ENCODE measurements at regions not wholly inside any gene's neighbourhood (a gene's known extent, or its start where the extent isn't known, plus 50 kb on each side); places are given as distances from the start of the nearest gene placed in this dataset.
A peak's percentile ranks its signal among the peaks of the same experiment; 100 is the strongest.

DNA sequence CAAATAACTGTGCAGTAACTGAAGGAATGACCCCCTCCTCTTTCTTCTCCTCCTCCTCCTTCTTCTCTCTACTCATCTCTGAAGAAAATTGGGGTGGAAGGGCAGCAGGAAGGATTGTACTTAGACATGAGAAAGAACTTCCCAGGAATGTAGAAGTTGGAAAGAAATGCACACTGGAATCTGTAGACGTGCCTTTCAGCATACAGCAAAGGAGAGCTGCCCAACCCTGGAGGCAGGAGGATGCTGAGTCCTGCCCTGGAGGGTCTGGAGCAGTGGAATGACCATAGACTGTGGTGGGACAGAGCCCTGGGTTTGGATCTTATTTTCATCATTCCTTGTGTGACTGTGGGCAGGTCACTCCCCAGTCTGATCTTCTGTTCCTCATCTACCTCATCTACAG, 80.1 kb downstream of the PJA1 start:
- no peaks in the 10 kb centered on the region for H3K36me3 ChIP-seq (ENCODE audit: control insufficient read depth, insufficient read depth, low read length)
- no peak for DNase-seq (ENCODE audit: low read depth in 4 of 6, low spot score in 6 of 6)
- H3K9me3 ChIP-seq (ENCODE audit: control insufficient read depth, insufficient read depth, low read length) = no peaks in the 10 kb centered on the region
- no peaks in the 10 kb centered on the region for H3K27me3 ChIP-seq (ENCODE audit: control insufficient read depth, insufficient read depth, low read length)
- peaks cover 24% of the 10 kb centered on the region for H3K4me1 ChIP-seq (ENCODE audit: control insufficient read depth, insufficient read depth, low read length)
- WGBS (ENCODE audit: insufficient coverage) = 44% methylated on average over 1 of the region's 1 CpG
- no peak overlapping the region for H3K4me3 ChIP-seq (ENCODE audit: low read depth, low read length)
- H3K27ac ChIP-seq (ENCODE audit: low read depth, low read length) = no peak overlapping the region

DNA sequence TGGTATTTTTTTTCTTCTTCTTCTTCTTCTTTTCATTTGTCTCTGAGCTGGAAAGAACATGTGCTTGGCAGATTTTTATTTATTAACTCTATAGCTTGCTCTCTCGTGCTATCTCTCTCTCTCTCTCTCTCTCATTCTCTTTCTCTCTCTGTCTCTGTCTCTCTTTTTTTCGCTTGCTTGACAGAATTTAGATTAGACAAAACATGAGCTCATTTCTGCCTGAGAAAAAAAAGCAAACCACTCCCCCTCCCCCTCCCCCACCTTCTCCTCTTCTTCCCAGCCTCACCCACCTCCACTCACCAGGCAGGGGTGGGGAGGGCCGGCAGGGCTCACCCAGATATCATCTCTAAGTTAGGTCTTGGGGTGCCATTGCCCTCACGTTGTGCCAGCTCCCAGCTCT, 81.5 kb downstream of the PJA1 start:
- WGBS (ENCODE audit: insufficient coverage) = 33% methylated on average over 1 of the region's 4 CpGs
- no peak for DNase-seq (ENCODE audit: low read depth in 4 of 6, low spot score in 6 of 6)
- Histone ChIP-seq H3K27me3 (ENCODE audit: control insufficient read depth, insufficient read depth, low read length) (no peaks in the 10 kb centered on the region), H3K4me1 (ENCODE audit: control insufficient read depth, insufficient read depth, low read length) (peaks cover 24% of the 10 kb centered on the region), H3K4me3 (ENCODE audit: low read depth, low read length) (no peak overlapping the region), H3K27ac (ENCODE audit: low read depth, low read length) (peak overlapping the region; percentile 65), H3K9me3 (ENCODE audit: control insufficient read depth, insufficient read depth, low read length) (no peaks in the 10 kb centered on the region), H3K36me3 (ENCODE audit: control insufficient read depth, insufficient read depth, low read length) (no peaks in the 10 kb centered on the region)

DNA sequence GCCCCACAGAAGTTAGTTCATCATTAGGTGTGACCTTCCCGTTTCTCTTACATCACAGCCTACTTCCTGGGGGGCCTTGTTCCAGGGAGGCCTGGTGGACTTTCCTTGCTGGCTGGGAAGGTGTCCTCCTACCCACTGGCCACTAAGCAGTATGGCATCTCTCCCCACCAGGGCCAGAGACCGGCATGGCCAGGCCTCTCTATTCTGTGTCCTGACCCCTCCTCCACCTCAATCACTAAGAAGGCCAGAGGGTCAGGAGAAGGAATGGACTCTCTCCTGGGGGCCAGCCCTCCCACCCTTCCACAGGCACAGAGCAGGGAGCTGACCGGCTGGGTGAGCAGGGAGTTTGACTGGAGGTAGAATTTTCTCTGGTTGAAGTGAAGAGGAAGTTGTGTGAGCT, 81.9 kb downstream of the PJA1 start:
- H3K27me3 ChIP-seq (ENCODE audit: control insufficient read depth, insufficient read depth, low read length) = no peaks in the 10 kb centered on the region
- no peaks in the 10 kb centered on the region for H3K36me3 ChIP-seq (ENCODE audit: control insufficient read depth, insufficient read depth, low read length)
- peak overlapping the region; percentile 65 for H3K27ac ChIP-seq (ENCODE audit: low read depth, low read length)
- no CpG with 5 or more reads among the region's 3 CpGs for WGBS (ENCODE audit: insufficient coverage)
- no peak overlapping the region for H3K4me3 ChIP-seq (ENCODE audit: low read depth, low read length)
- no peak for DNase-seq (ENCODE audit: low read depth in 4 of 6, low spot score in 6 of 6)
- H3K9me3 ChIP-seq (ENCODE audit: control insufficient read depth, insufficient read depth, low read length) = no peaks in the 10 kb centered on the region
- peaks cover 23% of the 10 kb centered on the region for H3K4me1 ChIP-seq (ENCODE audit: control insufficient read depth, insufficient read depth, low read length)

DNA sequence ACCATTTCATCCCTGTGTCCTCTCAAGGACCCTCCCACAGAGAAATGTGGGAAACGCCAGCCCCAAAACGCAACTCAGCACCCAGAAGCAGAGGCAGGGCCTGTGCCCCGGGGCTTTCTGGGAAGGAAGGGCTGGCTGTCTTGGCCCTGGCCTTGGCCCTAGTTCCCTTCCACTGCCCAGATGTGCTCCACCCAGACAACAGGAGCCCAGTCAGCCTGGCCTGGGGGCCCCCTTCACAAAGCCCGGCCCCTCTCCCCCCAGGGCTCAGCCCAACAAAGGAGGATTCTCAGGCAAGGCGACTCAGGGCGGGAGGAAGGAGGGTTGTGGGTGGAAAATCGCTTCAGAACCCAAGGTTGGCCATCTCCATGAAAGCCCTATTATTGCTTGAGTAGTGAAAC, 82.5 kb downstream of the PJA1 start:
- no peaks in the 10 kb centered on the region for H3K9me3 ChIP-seq (ENCODE audit: control insufficient read depth, insufficient read depth, low read length)
- peak overlapping the region; percentile 19 for H3K4me3 ChIP-seq (ENCODE audit: low read depth, low read length)
- H3K27me3 ChIP-seq (ENCODE audit: control insufficient read depth, insufficient read depth, low read length) = no peaks in the 10 kb centered on the region
- H3K36me3 ChIP-seq (ENCODE audit: control insufficient read depth, insufficient read depth, low read length) = no peaks in the 10 kb centered on the region
- 77% methylated on average over 3 of the region's 7 CpGs for WGBS (ENCODE audit: insufficient coverage)
- peak overlapping the region; percentile 65 for H3K27ac ChIP-seq (ENCODE audit: low read depth, low read length)
- peaks cover 19% of the 10 kb centered on the region for H3K4me1 ChIP-seq (ENCODE audit: control insufficient read depth, insufficient read depth, low read length)
- DNase-seq (ENCODE audit: low read depth in 4 of 6, low spot score in 6 of 6) = peak in 1 of 6 donors; percentile 14

DNA sequence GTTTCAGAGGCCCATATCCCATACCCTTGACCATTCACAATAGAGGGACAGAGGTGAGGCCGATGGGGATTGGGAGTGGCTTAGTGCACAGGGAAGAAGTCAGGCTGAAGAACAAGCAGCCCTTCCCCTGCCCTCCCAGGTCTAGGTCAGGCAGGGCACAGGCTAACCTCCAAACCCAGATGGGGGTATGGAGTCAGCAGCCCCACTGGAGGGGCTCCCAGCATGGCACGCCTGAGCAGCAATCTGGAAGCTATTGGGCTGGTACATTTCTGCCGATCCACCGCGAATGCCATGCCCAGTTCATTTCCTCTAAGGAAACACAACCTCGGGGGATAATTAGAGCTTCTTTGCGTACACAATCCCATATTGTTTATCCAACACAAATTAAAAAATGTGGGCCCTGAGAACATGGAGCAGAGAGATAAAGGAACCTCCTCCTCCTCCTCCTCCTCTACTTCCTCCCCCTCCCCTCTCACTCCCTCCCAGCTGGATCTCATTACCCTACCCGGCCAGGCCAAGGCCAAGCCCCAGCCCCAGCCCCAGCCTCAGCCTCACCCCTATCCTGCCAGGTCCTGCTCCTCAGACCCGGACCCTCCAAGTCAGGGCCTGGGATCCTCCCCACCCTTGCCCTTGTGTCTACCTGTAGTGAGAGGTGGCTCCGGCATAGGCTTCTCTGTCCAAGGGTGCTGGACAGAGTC, 83.0 kb downstream of the PJA1 start:
- H3K27me3 ChIP-seq (ENCODE audit: control insufficient read depth, insufficient read depth, low read length) = peaks cover 2% of the 10 kb centered on the region
- 56% methylated on average over 4 of the region's 10 CpGs for WGBS (ENCODE audit: insufficient coverage)
- H3K36me3 ChIP-seq (ENCODE audit: control insufficient read depth, insufficient read depth, low read length) = no peaks in the 10 kb centered on the region
- H3K9me3 ChIP-seq (ENCODE audit: control insufficient read depth, insufficient read depth, low read length) = no peaks in the 10 kb centered on the region
- no peak for DNase-seq (ENCODE audit: low read depth in 4 of 6, low spot score in 6 of 6)
- H3K4me3 ChIP-seq (ENCODE audit: low read depth, low read length) = peak overlapping the region; percentile 19
- H3K4me1 ChIP-seq (ENCODE audit: control insufficient read depth, insufficient read depth, low read length) = peaks cover 19% of the 10 kb centered on the region
- peak overlapping the region; percentile 65 for H3K27ac ChIP-seq (ENCODE audit: low read depth, low read length)

DNA sequence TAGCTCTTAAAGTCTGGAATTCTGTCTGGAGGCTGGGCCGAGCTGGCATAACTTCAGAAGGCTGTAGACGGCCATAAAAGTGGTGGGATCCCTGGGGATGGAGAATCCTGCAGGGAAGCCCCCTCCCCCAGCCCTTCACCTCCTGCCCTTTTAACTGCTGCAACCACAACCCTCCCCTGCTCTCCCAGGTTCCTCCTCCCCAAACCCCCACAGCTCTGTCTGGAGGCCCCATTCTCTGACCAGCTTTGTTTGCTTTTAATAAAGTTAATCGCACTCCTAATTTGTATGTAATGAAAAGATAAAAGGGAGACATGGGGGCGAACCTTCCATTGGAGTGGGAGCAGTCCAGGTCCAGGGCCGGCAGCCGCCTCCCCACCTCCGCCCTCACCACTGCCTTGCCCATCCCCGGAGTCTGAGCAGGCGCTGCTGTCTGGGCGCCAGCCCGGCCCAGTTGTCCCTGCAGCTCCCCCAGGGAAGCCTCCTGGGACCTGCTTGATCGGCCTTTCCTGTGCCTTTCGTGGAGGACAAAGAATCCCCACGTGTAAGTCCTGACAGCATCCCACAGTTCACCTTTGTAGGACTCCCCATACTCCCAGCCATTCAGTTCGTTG, 84.3 kb downstream of the PJA1 start:
- no peak for DNase-seq (ENCODE audit: low read depth in 4 of 6, low spot score in 6 of 6)
- H3K4me3 ChIP-seq (ENCODE audit: low read depth, low read length) = peak overlapping the region; percentile 9
- H3K9me3 ChIP-seq (ENCODE audit: control insufficient read depth, insufficient read depth, low read length) = no peaks in the 10 kb centered on the region
- peak overlapping the region; percentile 33 for H3K27ac ChIP-seq (ENCODE audit: low read depth, low read length)
- no peaks in the 10 kb centered on the region for H3K36me3 ChIP-seq (ENCODE audit: control insufficient read depth, insufficient read depth, low read length)
- H3K27me3 ChIP-seq (ENCODE audit: control insufficient read depth, insufficient read depth, low read length) = peaks cover 2% of the 10 kb centered on the region
- 55% methylated on average over 12 of the region's 15 CpGs for WGBS (ENCODE audit: insufficient coverage)
- peaks cover 19% of the 10 kb centered on the region for H3K4me1 ChIP-seq (ENCODE audit: control insufficient read depth, insufficient read depth, low read length)

DNA sequence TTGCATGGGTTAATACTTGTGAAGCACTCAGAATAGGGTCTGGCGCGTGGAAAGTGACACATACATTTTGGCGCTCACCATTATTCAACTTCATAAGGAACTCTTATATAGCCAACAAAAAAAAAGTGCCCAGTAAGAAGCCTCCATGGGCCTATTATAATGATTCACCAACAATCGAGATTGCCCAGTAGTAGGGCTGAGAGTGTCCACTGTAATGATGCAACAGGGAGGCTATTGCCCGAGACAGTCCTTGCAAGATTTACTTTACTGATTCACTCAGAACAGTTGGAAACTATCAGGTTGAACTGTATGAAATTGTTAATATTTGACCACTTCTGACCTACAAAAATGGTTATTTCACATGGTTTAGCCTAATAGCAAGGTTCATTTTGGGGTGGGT, 86.0 kb downstream of the PJA1 start:
- H3K4me3 ChIP-seq (ENCODE audit: low read depth, low read length) = no peak overlapping the region
- no peaks in the 10 kb centered on the region for H3K36me3 ChIP-seq (ENCODE audit: control insufficient read depth, insufficient read depth, low read length)
- WGBS (ENCODE audit: insufficient coverage) = no CpG with 5 or more reads among the region's 5 CpGs
- peaks cover 2% of the 10 kb centered on the region for H3K27me3 ChIP-seq (ENCODE audit: control insufficient read depth, insufficient read depth, low read length)
- no peak for DNase-seq (ENCODE audit: low read depth in 4 of 6, low spot score in 6 of 6)
- no peaks in the 10 kb centered on the region for H3K9me3 ChIP-seq (ENCODE audit: control insufficient read depth, insufficient read depth, low read length)
- peaks cover 19% of the 10 kb centered on the region for H3K4me1 ChIP-seq (ENCODE audit: control insufficient read depth, insufficient read depth, low read length)
- no peak overlapping the region for H3K27ac ChIP-seq (ENCODE audit: low read depth, low read length)

DNA sequence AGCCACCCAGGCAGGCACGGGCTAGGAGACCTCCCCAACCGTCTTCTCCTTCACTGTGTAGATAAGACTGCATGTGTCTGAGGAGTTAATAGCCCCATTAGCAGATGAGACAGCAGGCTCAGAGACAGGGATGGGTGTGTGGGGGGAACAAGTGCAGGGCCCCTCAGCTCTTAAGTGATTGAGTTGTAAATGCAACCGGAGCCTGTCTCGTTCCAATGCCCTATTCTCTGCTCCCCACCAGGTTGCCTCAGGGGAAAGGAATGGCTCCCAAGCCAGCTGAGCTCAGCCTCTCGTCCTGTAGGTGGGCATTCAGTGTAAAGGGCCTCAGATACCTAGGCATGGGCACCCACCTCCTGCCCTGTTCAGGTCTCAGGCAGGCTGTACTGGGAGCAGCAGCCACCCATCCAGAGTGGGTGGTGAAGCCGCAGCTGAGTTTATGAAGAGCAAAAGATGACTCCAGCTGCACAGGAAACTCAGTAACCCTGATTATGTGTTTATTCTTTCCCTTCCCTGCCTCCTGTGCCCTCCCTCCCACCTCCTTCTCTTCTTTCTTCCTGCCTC, 87.3 kb downstream of the PJA1 start:
- Histone ChIP-seq H3K27ac (ENCODE audit: low read depth, low read length) (no peak overlapping the region), H3K4me3 (ENCODE audit: low read depth, low read length) (no peak overlapping the region), H3K4me1 (ENCODE audit: control insufficient read depth, insufficient read depth, low read length) (peaks cover 8% of the 10 kb centered on the region), H3K36me3 (ENCODE audit: control insufficient read depth, insufficient read depth, low read length) (no peaks in the 10 kb centered on the region), H3K9me3 (ENCODE audit: control insufficient read depth, insufficient read depth, low read length) (no peaks in the 10 kb centered on the region), H3K27me3 (ENCODE audit: control insufficient read depth, insufficient read depth, low read length) (peaks cover 2% of the 10 kb centered on the region)
- 55% methylated on average over 4 of the region's 6 CpGs for WGBS (ENCODE audit: insufficient coverage)
- no peak for DNase-seq (ENCODE audit: low read depth in 4 of 6, low spot score in 6 of 6)

DNA sequence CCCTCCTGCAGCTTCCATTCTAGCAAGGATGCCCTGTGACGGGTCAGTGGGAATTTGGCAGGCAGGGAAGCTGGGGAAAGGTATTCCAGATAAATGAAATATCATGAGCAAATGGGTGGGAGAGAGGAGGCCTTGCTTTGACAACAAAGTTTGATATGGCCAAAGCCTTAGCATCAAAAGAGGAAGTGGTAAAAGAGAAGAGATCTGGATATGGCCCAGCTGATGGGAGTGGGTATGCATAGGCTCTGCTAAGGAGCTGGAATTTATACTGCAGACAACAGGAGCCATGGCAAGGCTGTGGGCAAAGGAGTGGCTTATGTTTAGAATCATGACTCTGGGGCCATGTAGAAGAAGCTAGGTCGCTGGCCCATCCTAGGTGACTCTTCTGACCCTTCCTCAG, 89.2 kb downstream of the PJA1 start:
- no peaks in the 10 kb centered on the region for H3K9me3 ChIP-seq (ENCODE audit: control insufficient read depth, insufficient read depth, low read length)
- H3K27me3 ChIP-seq (ENCODE audit: control insufficient read depth, insufficient read depth, low read length) = peaks cover 6% of the 10 kb centered on the region
- H3K36me3 ChIP-seq (ENCODE audit: control insufficient read depth, insufficient read depth, low read length) = no peaks in the 10 kb centered on the region
- WGBS (ENCODE audit: insufficient coverage) = 77% methylated on average over 2 of the region's 2 CpGs
- H3K4me1 ChIP-seq (ENCODE audit: control insufficient read depth, insufficient read depth, low read length) = peaks cover 8% of the 10 kb centered on the region
- no peak for DNase-seq (ENCODE audit: low read depth in 4 of 6, low spot score in 6 of 6)
- H3K4me3 ChIP-seq (ENCODE audit: low read depth, low read length) = no peak overlapping the region
- H3K27ac ChIP-seq (ENCODE audit: low read depth, low read length) = no peak overlapping the region

DNA sequence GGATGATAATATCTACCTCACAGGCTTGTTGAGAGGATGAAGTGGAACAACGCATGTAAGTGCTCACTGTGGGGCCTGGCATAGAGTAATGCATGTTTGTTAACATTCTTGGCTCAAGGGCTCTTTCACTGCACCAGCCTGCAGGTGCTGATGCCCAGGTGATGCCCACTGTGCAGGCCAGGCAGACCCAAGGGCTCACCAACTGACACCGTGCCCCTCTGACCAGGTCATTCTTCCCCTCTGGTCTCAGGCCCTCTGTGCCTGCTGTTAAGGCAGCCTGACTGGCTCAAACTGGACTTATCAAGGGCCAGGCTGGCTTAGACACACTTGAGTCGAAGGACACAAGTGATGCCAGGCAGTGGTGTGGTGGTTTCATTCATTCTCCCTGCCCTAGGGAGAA, 90.5 kb downstream of the PJA1 start:
- WGBS (ENCODE audit: insufficient coverage) = 80% methylated on average over 3 of the region's 3 CpGs
- Histone ChIP-seq H3K4me1 (ENCODE audit: control insufficient read depth, insufficient read depth, low read length) (peaks cover 9% of the 10 kb centered on the region), H3K36me3 (ENCODE audit: control insufficient read depth, insufficient read depth, low read length) (no peaks in the 10 kb centered on the region), H3K27me3 (ENCODE audit: control insufficient read depth, insufficient read depth, low read length) (peaks cover 10% of the 10 kb centered on the region), H3K4me3 (ENCODE audit: low read depth, low read length) (no peak overlapping the region), H3K27ac (ENCODE audit: low read depth, low read length) (no peak overlapping the region), H3K9me3 (ENCODE audit: control insufficient read depth, insufficient read depth, low read length) (no peaks in the 10 kb centered on the region)
- no peak for DNase-seq (ENCODE audit: low read depth in 4 of 6, low spot score in 6 of 6)
